GM23338 (cell line): ENCODE measurements at regions not wholly inside any gene's neighbourhood (a gene's known extent, or its start where the extent isn't known, plus 50 kb on each side); places are given as distances from the start of the nearest gene placed in this dataset.

Source experiments
- ATAC-seq: fragments of 200-7000 bp; cut with Tn5 transposase; 3 replicates; pipeline ENCODE4 v1.9.1; 2020
- DNase-seq: peaks from one replicate; pipeline ENCODE4 v3.0.0-alpha.2; 2015; ENCODE audit warnings: low spot score
- H2AFZ ChIP-seq: fragments of 200-600 bp; sonication (generic); 2 replicates; pipeline ENCODE4 v1.8.0; 2016; ENCODE audit warnings: antibody characterized with exemption, mild to moderate bottlenecking, moderate library complexity
- H3F3A ChIP-seq: fragments of 200-600 bp; sonication (generic); replicated peaks from 2 replicates; pipeline ENCODE4 v1.8.0; 2017; ENCODE audit warnings: antibody characterized with exemption, mixed run types, low read depth
- H3K27ac ChIP-seq: fragments of 200-600 bp; sonication (generic); 2 replicates; pipeline ENCODE4 v1.6.1; 2016; ENCODE audit warnings: low read depth
- H3K27me3 ChIP-seq: fragments of 200-600 bp; sonication (generic); 2 replicates; pipeline ENCODE4 v1.8.0; 2016; ENCODE audit warnings: mild to moderate bottlenecking, mixed run types, moderate library complexity; ENCODE audit not compliant: insufficient read depth
- H3K36me3 ChIP-seq: fragments of 200-600 bp; sonication (generic); 2 replicates; pipeline ENCODE4 v1.8.0; 2016; ENCODE audit warnings: mild to moderate bottlenecking; ENCODE audit not compliant: insufficient read depth
- H3K4me1 ChIP-seq: fragments of 200-600 bp; sonication (generic); 2 replicates; pipeline ENCODE4 v1.8.0; 2016; ENCODE audit warnings: mild to moderate bottlenecking, moderate library complexity; ENCODE audit not compliant: insufficient read depth
- H3K4me2 ChIP-seq: fragments of 200-600 bp; sonication (generic); 2 replicates; pipeline ENCODE4 v1.7.1; 2017; ENCODE audit warnings: mixed run types
- H3K4me3 ChIP-seq: fragments of 200-600 bp; sonication (generic); 2 replicates; pipeline ENCODE4 v1.6.1; 2016; ENCODE audit warnings: mixed run types
- H3K79me2 ChIP-seq: fragments of 200-600 bp; sonication (generic); replicated peaks from 2 replicates; pipeline ENCODE4 v1.8.0; 2017; ENCODE audit warnings: mild to moderate bottlenecking; ENCODE audit not compliant: insufficient read depth
- H3K9me2 ChIP-seq: fragments of 200-600 bp; sonication (generic); 2 replicates; pipeline ENCODE4 v1.8.0; 2017; ENCODE audit not compliant: insufficient read depth
- H4K20me1 ChIP-seq: fragments of 200-600 bp; sonication (generic); replicated peaks from 2 replicates; pipeline ENCODE4 v1.8.0; 2017; ENCODE audit warnings: mild to moderate bottlenecking; ENCODE audit not compliant: insufficient read depth
- H3K27ac Mint-ChIP-seq: 2 replicates; pipeline ENCODE4 v1.8.0; 2020; ENCODE audit warnings: inconsistent platforms, mild to moderate bottlenecking, moderate library complexity, mixed read lengths
- H3K27me3 Mint-ChIP-seq: 3 replicates; pipeline ENCODE4 v1.8.0; 2022; ENCODE audit warnings: low read depth, mild to moderate bottlenecking, moderate library complexity, mixed read lengths, inconsistent platforms; ENCODE audit not compliant: insufficient read depth, poor library complexity
- H3K36me3 Mint-ChIP-seq: 3 replicates; pipeline ENCODE4 v1.8.0; 2021; ENCODE audit warnings: low read depth, mild to moderate bottlenecking, inconsistent platforms, moderate library complexity, mixed read lengths
- H3K4me1 Mint-ChIP-seq: 3 replicates; pipeline ENCODE4 v1.8.0; 2020; ENCODE audit warnings: mild to moderate bottlenecking, inconsistent platforms, mixed read lengths
- H3K4me3 Mint-ChIP-seq: 3 replicates; pipeline ENCODE4 v1.8.0; 2021; ENCODE audit warnings: moderate library complexity, mild to moderate bottlenecking, inconsistent platforms, mixed read lengths
- H3K9me3 Mint-ChIP-seq: 3 replicates; pipeline ENCODE4 v1.8.0; 2020; ENCODE audit warnings: moderate library complexity, mild to moderate bottlenecking, inconsistent platforms, mixed read lengths
- ETS1 ChIP-seq: IDR thresholded peaks from 2 replicates; pipeline ENCODE4 v1.6.1; 2016; ENCODE audit warnings: antibody characterized with exemption
- EZH2 ChIP-seq: fragments of 200-600 bp; sonication (generic); IDR thresholded peaks from one replicate; pipeline ENCODE4 v1.8.0; 2017; ENCODE audit warnings: antibody characterized with exemption, mild to moderate bottlenecking, low read depth; ENCODE audit not compliant: unreplicated experiment
- EZH2phosphoT487 ChIP-seq: fragments of 200-600 bp; sonication (generic); IDR thresholded peaks from one replicate; pipeline ENCODE4 v1.8.1; 2018; ENCODE audit warnings: antibody characterized with exemption; ENCODE audit not compliant: unreplicated experiment
- JUNB ChIP-seq: IDR thresholded peaks from one replicate; pipeline ENCODE4 v1.6.1; 2016; ENCODE audit warnings: antibody characterized with exemption; ENCODE audit not compliant: unreplicated experiment
- NANOG ChIP-seq: IDR thresholded peaks from 2 replicates; pipeline ENCODE4 v1.6.1; 2016; ENCODE audit warnings: antibody characterized with exemption, borderline replicate concordance
- TF ChIP-seq, protein P1 (sequence below): fragments of 250-450 bp; sonication (Bioruptor Pico); IDR thresholded peaks from 2 replicates; pipeline ENCODE4 v1.5.0; 2020; ENCODE audit warnings: mild to moderate bottlenecking, moderate library complexity

DNA sequence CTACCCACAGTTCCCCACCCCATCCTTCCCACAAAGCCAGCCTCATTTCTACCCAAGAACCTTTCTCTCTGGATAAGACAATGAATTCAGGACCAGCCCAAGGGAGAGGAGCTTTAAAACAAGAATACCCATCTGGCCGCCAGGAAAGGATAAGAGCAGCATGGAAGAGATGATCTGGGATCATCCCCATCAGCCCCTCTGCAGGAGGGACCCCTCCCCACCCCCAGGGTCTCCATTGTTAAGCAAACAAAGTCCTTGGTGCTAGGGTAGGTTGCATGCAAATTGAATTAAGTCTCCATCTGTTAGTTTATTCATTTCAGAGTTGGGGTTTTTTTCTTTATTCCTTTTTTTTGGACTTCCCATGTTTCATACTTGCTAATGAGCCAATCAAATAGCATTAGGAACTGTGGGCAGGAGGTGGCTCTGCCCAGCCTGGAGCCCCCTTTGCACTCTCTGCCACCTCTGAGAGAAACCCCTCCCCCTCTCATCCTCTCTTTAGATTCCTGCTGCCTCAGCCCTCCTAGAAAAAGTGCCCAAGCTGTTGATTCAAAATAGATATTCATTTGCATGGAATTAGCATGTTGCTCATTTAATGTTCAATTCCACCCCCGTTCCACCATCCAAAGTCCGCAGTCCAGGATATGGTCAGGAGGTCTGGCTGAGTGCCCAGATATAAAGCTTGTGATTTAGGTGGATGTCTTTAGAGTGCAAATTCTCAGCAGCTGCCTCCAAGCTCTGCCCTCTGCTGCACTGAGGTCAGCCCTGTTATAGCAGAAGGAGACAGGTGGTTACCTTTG lies 138.5 kb upstream of the NCAM1 start (continued):
- peak; percentile 55; the same call in 1 of the 2 replicates for TF ChIP-seq NANOG
- no peak for TF ChIP-seq EZH2

DNA sequence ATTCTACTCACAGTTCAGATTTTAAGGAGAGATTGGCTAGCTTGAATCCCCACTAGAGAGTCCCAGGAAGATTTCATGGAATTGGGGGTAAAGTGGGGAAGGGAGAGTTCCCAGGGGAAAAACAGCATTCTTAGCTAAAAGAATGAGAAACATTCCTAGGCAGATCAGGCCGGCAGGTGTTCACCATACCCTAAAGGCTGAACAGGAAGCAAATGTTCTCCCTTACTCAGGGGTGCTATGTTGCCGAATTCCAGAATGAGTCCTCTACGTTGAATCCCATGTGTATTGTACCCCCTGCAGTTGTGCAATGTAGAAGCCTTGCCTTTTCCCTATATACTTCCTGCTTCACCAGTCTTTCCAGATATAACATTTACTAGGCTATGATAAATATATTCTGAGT lies 135.2 kb upstream of the NCAM1 start:
- DNase-seq: peak; percentile 51

More for the DNA sequence above, 135.2 kb upstream of the NCAM1 start:
- H3K4me3 Mint-ChIP-seq: no peak overlapping the region
- H3K36me3 Mint-ChIP-seq: peaks cover 36% of the 10 kb centered on the region
- H3K79me2 ChIP-seq: no peaks in the 10 kb centered on the region
- H3K9me3 Mint-ChIP-seq: peaks cover 37% of the 10 kb centered on the region
- 0 out of 2 replicates have a peak overlapping the region, but pooled peaks have one; percentile 39 for H3K27ac ChIP-seq
- H3F3A ChIP-seq: no peaks in the 10 kb centered on the region
- H3K9me2 ChIP-seq: peaks cover 23% of the 10 kb centered on the region
- no peak overlapping the region for H3K4me3 ChIP-seq
- peak; percentile 16; the same call in 1 of the 3 replicates for ATAC-seq
- H3K4me1 Mint-ChIP-seq: peaks cover 47% of the 10 kb centered on the region
- peaks cover 36% of the 10 kb centered on the region for H3K4me1 ChIP-seq
- H3K4me2 ChIP-seq: no peak overlapping the region
- peak overlapping the region; percentile 82 for H3K27ac Mint-ChIP-seq
- H4K20me1 ChIP-seq: no peaks in the 10 kb centered on the region
- no peak overlapping the region for H2AFZ ChIP-seq
- TF ChIP-seq NANOG (no peak), EZH2 (no peak), ETS1 (no peak), JUNB (no peak), EZH2phosphoT487 (no peak)
- TF ChIP-seq, protein P1, sequence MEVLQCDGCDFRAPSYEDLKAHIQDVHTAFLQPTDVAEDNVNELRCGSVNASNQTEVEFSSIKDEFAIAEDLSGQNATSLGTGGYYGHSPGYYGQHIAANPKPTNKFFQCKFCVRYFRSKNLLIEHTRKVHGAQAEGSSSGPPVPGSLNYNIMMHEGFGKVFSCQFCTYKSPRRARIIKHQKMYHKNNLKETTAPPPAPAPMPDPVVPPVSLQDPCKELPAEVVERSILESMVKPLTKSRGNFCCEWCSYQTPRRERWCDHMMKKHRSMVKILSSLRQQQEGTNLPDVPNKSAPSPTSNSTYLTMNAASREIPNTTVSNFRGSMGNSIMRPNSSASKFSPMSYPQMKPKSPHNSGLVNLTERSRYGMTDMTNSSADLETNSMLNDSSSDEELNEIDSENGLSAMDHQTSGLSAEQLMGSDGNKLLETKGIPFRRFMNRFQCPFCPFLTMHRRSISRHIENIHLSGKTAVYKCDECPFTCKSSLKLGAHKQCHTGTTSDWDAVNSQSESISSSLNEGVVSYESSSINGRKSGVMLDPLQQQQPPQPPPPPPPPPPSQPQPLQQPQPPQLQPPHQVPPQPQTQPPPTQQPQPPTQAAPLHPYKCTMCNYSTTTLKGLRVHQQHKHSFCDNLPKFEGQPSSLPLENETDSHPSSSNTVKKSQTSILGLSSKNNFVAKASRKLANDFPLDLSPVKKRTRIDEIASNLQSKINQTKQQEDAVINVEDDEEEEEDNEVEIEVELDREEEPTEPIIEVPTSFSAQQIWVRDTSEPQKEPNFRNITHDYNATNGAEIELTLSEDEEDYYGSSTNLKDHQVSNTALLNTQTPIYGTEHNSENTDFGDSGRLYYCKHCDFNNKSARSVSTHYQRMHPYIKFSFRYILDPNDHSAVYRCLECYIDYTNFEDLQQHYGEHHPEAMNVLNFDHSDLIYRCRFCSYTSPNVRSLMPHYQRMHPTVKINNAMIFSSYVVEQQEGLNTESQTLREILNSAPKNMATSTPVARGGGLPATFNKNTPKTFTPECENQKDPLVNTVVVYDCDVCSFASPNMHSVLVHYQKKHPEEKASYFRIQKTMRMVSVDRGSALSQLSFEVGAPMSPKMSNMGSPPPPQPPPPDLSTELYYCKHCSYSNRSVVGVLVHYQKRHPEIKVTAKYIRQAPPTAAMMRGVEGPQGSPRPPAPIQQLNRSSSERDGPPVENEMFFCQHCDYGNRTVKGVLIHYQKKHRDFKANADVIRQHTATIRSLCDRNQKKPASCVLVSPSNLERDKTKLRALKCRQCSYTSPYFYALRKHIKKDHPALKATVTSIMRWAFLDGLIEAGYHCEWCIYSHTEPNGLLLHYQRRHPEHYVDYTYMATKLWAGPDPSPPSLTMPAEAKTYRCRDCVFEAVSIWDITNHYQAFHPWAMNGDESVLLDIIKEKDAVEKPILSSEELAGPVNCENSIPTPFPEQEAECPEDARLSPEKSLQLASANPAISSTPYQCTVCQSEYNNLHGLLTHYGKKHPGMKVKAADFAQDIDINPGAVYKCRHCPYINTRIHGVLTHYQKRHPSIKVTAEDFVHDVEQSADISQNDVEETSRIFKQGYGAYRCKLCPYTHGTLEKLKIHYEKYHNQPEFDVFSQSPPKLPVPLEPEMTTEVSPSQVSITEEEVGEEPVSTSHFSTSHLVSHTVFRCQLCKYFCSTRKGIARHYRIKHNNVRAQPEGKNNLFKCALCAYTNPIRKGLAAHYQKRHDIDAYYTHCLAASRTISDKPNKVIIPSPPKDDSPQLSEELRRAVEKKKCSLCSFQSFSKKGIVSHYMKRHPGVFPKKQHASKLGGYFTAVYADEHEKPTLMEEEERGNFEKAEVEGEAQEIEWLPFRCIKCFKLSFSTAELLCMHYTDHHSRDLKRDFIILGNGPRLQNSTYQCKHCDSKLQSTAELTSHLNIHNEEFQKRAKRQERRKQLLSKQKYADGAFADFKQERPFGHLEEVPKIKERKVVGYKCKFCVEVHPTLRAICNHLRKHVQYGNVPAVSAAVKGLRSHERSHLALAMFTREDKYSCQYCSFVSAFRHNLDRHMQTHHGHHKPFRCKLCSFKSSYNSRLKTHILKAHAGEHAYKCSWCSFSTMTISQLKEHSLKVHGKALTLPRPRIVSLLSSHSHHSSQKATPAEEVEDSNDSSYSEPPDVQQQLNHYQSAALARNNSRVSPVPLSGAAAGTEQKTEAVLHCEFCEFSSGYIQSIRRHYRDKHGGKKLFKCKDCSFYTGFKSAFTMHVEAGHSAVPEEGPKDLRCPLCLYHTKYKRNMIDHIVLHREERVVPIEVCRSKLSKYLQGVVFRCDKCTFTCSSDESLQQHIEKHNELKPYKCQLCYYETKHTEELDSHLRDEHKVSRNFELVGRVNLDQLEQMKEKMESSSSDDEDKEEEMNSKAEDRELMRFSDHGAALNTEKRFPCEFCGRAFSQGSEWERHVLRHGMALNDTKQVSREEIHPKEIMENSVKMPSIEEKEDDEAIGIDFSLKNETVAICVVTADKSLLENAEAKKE (CRISPR knock-in tag): peak; percentile 24; the same call in 1 of the 2 replicates
- no peaks in the 10 kb centered on the region for H3K27me3 ChIP-seq
- H3K36me3 ChIP-seq: peaks cover under 1% of the 10 kb centered on the region; the same call in 1 of the 2 replicates
- peaks cover 9% of the 10 kb centered on the region for H3K27me3 Mint-ChIP-seq
